ENCODE measurements at regions not wholly inside any gene's neighbourhood (a gene's known extent, or its start where the extent isn't known, plus 50 kb on each side); places are given as distances from the start of the nearest gene placed in this dataset.

- H3F3A ChIP-seq (ENCODE audit: low read depth): no peaks in the 10 kb centered on the region
- H3K9ac ChIP-seq (ENCODE audit: low read depth, low read length, poor library complexity, severe bottlenecking): no peak overlapping the region
- no peaks in the 10 kb centered on the region for H3K9me2 ChIP-seq (replicated peaks; ENCODE audit: low read depth, low read length)
- TF ChIP-seq, protein P1, sequence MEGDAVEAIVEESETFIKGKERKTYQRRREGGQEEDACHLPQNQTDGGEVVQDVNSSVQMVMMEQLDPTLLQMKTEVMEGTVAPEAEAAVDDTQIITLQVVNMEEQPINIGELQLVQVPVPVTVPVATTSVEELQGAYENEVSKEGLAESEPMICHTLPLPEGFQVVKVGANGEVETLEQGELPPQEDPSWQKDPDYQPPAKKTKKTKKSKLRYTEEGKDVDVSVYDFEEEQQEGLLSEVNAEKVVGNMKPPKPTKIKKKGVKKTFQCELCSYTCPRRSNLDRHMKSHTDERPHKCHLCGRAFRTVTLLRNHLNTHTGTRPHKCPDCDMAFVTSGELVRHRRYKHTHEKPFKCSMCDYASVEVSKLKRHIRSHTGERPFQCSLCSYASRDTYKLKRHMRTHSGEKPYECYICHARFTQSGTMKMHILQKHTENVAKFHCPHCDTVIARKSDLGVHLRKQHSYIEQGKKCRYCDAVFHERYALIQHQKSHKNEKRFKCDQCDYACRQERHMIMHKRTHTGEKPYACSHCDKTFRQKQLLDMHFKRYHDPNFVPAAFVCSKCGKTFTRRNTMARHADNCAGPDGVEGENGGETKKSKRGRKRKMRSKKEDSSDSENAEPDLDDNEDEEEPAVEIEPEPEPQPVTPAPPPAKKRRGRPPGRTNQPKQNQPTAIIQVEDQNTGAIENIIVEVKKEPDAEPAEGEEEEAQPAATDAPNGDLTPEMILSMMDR (conservative IDR thresholded peaks at IDR 0.05; ENCODE audit: low read length): no peak
- TF ChIP-seq EZH2phosphoT487 (IDR thresholded peaks at IDR 0.05; ENCODE audit: borderline replicate concordance): no peak
- peaks cover 8% of the 10 kb centered on the region for H3K9me3 ChIP-seq (ENCODE audit: insufficient read depth, low read depth, low read length)
- no peaks in the 10 kb centered on the region for H3K27me3 ChIP-seq (ENCODE audit: insufficient read depth, low read length, poor library complexity, severe bottlenecking)
- H2AFZ ChIP-seq (ENCODE audit: low read length): no peak overlapping the region
- no peaks in the 10 kb centered on the region for H4K20me1 ChIP-seq (ENCODE audit: insufficient read depth, low read length, poor library complexity, severe bottlenecking)
- no peak overlapping the region for H3K4me3 ChIP-seq (ENCODE audit: low read length, poor library complexity, severe bottlenecking)
- peaks cover 5% of the 10 kb centered on the region for H3K4me1 ChIP-seq (ENCODE audit: insufficient read depth, low read length, poor library complexity, severe bottlenecking)
- no peaks in the 10 kb centered on the region for H3K36me3 ChIP-seq (ENCODE audit: insufficient read depth, low read length)
- no peaks in the 10 kb centered on the region for H3K79me2 ChIP-seq (ENCODE audit: insufficient read depth, low read length)
- no peak overlapping the region for H3K4me2 ChIP-seq (ENCODE audit: low read depth, low read length, poor library complexity, severe bottlenecking)
Measured at GRCh38 chr11:62022211-62022610, 54.8 kb upstream of the FTH1 start.

- Histone ChIP-seq H3K36me3 (ENCODE audit: insufficient read depth, low read length) (no peaks in the 10 kb centered on the region), H2AFZ (ENCODE audit: low read length) (no peak overlapping the region), H4K20me1 (ENCODE audit: insufficient read depth, low read length, poor library complexity, severe bottlenecking) (no peaks in the 10 kb centered on the region), H3K9me3 (ENCODE audit: insufficient read depth, low read depth, low read length) (peaks cover 8% of the 10 kb centered on the region), H3K9ac (ENCODE audit: low read depth, low read length, poor library complexity, severe bottlenecking) (no peak overlapping the region), H3K4me2 (ENCODE audit: low read depth, low read length, poor library complexity, severe bottlenecking) (no peak overlapping the region), H3K4me3 (ENCODE audit: low read length, poor library complexity, severe bottlenecking) (no peak overlapping the region), H3K4me1 (ENCODE audit: insufficient read depth, low read length, poor library complexity, severe bottlenecking) (peaks cover 5% of the 10 kb centered on the region), H3K9me2 (replicated peaks; ENCODE audit: low read depth, low read length) (no peaks in the 10 kb centered on the region), H3K27me3 (ENCODE audit: insufficient read depth, low read length, poor library complexity, severe bottlenecking) (no peaks in the 10 kb centered on the region), H3K79me2 (ENCODE audit: insufficient read depth, low read length) (no peaks in the 10 kb centered on the region), H3F3A (ENCODE audit: low read depth) (no peaks in the 10 kb centered on the region)
- TF ChIP-seq, protein P1 (conservative IDR thresholded peaks at IDR 0.05; ENCODE audit: low read length): no peak
- TF ChIP-seq EZH2phosphoT487 (IDR thresholded peaks at IDR 0.05; ENCODE audit: borderline replicate concordance): no peak
Measured at GRCh38 chr11:62020661-62021060, 53.2 kb upstream of the FTH1 start.

GRCh38 chr11:62018981-62019664 is 51.7 kb upstream of the FTH1 start:
- Histone ChIP-seq H3K4me2 (ENCODE audit: low read depth, low read length, poor library complexity, severe bottlenecking) (no peak overlapping the region), H3K4me3 (ENCODE audit: low read length, poor library complexity, severe bottlenecking) (no peak overlapping the region), H3F3A (ENCODE audit: low read depth) (no peaks in the 10 kb centered on the region), H3K9me2 (replicated peaks; ENCODE audit: low read depth, low read length) (no peaks in the 10 kb centered on the region), H3K79me2 (ENCODE audit: insufficient read depth, low read length) (no peaks in the 10 kb centered on the region), H3K4me1 (ENCODE audit: insufficient read depth, low read length, poor library complexity, severe bottlenecking) (no peaks in the 10 kb centered on the region), H2AFZ (ENCODE audit: low read length) (no peak overlapping the region; the same call in 1 of the 2 replicates), H3K9me3 (ENCODE audit: insufficient read depth, low read depth, low read length) (peaks cover 8% of the 10 kb centered on the region), H3K27me3 (ENCODE audit: insufficient read depth, low read length, poor library complexity, severe bottlenecking) (no peaks in the 10 kb centered on the region), H3K36me3 (ENCODE audit: insufficient read depth, low read length) (no peaks in the 10 kb centered on the region), H3K9ac (ENCODE audit: low read depth, low read length, poor library complexity, severe bottlenecking) (no peak overlapping the region), H4K20me1 (ENCODE audit: insufficient read depth, low read length, poor library complexity, severe bottlenecking) (no peaks in the 10 kb centered on the region)
- TF ChIP-seq, protein P1 (conservative IDR thresholded peaks at IDR 0.05; ENCODE audit: low read length): no peak
- TF ChIP-seq EZH2phosphoT487 (IDR thresholded peaks at IDR 0.05; ENCODE audit: borderline replicate concordance): no peak
